Iris pigment epithelial cell (primary cell): ENCODE measurements at regions not wholly inside any gene's neighbourhood (a gene's known extent, or its start where the extent isn't known, plus 50 kb on each side); places are given as distances from the start of the nearest gene placed in this dataset.
"Not testable (repeated sequence)": the region's sequence is repeated elsewhere in the genome, so short reads cannot be mapped to it uniquely, and the experiment has no call there.

Source experiments
- DNase-seq: peaks from one replicate; pipeline ENCODE4 v3.0.0-alpha.2; 2011; ENCODE audit warnings: low read depth

DNA sequence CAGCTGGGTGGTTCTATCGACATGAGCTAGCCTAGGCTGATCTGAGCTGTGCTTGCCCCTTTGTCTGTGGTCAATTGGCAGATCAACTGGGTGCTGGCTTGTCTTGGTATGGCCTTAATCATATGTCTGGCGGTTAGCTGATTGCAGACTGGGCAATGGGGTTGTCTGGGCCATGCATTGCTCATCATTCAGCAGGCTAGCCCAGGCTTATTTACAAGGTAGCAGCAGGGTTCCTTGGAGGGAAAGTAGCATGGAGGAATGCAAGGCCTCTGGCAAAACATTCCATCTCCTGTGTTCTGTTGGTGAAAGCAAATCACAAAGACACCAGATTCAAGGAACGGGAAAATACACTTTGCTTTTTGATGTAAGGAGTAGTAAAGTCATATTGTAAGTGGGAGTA lies 84.0 kb upstream of the IVNS1ABP start:
- peak; percentile 85 for DNase-seq

DNA sequence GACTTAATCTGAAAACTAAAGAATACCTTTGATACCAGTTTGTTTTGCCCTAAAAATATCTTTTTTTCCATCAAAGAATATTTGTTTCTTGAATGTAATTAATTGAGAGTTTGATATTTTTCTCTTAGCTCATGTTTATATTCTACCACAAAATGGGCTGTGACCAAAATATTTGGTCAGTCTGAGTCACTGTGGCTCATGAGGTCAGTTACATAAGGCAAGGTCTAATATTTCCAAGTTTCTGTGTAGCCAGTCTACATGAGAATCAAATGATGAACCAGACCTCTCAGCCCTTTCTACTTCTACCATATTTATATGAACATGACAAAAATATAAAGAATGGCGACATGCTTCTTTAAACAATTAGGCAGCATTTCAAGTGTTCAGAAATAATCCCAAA lies 83.0 kb upstream of the IVNS1ABP start:
- peak; percentile 82 for DNase-seq

GRCh38 chr1:185398599-185398998 lies 81.6 kb upstream of the IVNS1ABP start:
- DNase-seq: no peak

GRCh38 chr1:185398022-185398421 lies 81.0 kb upstream of the IVNS1ABP start:
- DNase-seq: no peak

DNA sequence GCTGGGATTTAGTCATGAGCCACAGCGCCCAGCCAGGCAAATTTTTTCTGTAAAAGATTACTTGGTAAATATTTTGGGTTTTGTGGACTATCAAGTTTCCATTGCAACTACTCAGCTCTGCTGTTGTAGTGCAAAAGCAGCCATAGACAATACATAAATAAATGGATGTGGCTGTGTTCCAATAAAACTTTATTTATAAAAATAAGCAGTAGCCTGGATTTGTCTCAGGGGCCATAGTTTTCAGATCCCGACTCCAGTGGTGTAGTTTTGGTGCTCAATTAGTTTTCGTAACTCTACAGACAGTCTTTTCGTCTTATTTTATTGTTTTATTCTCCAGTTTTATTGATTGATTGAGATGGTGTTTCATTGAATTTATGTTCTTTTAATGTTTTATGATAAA lies 80.1 kb upstream of the IVNS1ABP start:
- DNase-seq: no peak

GRCh38 chr1:185396126-185396525 lies 79.1 kb upstream of the IVNS1ABP start:
- peak; percentile 32 for DNase-seq

DNA sequence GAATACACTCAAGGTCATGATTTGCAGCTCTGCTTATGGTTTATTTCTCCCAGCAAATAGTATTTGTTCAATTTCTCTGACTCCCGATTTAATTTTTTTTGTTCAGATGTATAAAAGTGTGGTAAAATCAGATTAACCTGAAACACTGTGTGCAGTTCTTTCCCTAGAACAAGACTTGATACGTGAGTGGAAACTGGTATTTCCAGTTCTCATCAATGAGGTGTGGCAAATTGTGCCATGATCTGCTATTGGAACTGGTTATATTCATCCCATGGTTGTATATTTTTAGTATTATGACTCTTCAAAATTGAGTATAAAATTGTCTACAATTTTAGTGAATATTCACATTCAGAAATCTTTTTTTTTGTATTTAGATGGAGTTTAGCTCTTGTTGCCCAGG lies 76.8 kb upstream of the IVNS1ABP start:
- no peak for DNase-seq

DNA sequence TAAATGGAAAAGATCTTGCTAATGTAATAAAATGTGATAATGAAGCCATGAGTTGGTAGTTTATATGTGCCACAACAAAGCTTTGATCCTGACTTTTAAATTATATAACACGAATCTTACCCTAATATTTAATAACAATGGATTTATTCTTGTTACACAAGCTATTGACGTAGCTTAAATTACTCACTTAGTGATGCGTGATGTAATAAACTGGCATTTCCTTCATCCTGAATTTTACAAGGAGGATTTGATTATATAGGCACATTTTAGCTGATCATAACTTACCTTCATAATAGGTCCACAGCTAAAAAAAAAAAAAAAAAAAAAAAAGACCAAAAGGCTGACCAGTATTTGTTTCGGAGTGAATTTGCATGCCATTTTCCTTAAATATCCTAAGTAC lies 76.2 kb upstream of the IVNS1ABP start:
- no peak for DNase-seq

DNA sequence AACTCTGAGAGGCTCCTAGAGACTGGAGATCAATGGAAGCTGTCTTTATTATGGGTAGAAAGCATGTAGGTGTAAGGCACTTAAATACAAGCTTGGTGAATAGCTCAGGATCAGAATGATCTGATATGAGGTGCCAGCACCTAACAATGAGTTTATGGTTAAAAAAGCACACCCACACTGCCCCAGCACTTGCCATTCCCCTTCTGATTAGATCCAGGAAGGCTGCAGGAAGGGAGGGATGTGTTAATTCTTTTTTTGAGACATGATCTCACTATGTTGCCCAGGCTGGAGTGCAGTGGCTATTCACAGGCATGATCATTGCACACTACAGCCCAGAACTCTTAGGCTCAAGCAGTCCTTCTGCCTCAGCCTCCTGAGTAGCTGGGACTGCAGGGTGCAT lies 71.8 kb upstream of the IVNS1ABP start:
- no peak for DNase-seq

DNA sequence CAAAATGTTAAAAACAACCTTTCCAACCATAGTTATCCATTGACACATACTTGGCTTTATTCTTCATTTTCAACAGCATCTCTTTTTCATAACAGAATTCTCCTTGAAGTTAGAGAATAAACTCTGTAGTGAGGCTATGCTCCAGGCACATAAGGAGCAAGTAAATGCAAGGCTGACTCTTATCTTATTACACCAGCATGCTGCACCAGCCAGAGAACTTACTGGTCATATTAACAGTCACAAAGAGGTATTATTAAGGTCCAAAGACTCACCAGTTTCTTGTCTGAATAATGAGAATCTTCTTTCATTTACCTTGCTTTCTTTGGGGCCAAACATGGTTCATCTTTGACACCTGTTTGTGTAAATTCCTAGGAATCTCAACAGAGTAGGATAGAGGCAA lies 71.3 kb upstream of the IVNS1ABP start:
- no peak for DNase-seq

DNA sequence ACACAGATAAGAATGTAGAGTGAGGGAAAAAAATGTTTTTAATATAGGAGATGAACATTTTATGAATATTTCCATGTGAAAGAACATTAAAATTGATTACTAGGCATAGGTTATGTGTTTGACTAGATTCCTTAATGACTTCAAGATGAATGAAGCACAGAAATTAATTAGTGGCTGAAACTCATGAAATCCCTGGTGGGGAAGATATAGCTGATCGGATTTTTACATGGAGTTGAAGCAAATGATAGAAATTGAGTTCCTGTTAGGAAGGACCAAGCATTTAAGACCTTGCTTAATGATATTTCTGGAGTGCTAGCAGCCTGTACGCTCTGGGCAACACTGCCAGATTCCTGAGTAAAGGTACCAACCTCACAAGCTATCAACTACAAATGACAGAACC lies 68.9 kb upstream of the IVNS1ABP start:
- no peak for DNase-seq

GRCh38 chr1:185383805-185384204 lies 66.8 kb upstream of the IVNS1ABP start:
- DNase-seq: not testable (repeated sequence)

DNA sequence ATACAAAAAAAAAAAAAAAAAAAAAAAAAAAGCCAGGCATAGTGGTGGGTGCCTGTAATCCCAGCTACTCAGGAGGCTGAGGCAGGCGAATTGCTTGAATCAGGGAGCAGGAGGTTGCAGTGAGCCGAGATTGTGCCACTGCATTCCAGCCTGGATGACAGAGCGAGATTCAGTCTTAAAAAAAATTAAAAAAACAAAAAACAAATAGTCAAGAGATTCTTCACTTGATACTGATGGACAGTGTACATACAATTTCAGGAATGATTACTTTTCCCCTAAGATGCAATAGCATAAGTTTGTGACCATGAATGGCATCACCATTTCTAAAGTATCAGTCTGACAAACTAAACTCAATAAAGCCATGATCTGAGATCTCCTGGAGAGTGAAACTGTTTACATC lies 60.8 kb upstream of the IVNS1ABP start:
- peak; percentile 23 for DNase-seq

DNA sequence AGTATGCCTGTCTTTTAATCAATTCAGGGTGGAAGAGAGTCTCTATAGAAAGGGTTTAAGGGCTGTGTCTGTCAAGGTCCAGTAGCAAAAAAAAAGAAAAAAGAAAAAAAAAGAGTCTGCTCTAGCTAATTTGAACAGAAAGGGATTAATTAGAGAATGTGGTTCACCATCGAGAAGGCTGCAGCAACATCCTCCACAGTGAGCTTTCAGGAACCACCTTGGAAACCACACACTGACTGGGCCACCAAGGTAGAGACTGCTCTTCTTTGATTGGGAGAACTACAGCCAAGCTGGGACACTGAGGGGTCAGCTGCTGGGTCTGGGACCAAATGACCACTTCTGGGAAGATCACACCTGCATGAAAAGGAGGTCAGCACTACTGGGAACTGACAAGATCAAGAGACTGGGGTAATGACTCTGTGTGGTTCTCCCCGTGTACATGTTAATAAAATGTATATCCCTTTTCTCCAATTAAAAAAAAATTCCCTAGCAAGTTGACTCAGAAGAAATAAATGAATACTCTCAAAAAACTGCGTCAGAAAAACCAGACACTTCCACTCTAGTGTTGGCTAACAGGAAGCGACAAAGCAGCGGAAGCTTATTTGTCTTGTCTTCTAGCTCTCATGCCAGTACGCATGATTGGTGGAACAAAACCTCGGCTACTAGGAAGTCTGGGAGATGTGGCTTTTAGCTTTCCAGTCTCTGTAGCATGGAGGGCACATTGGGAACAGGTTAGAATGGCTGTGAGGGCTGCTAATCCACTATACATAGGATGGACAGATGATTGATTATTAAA lies 60.0 kb upstream of the IVNS1ABP start:
- DNase-seq: peak; percentile 90

- no peak for DNase-seq
Measured at GRCh38 chr1:185376288-185376687, 59.2 kb upstream of the IVNS1ABP start.

DNA sequence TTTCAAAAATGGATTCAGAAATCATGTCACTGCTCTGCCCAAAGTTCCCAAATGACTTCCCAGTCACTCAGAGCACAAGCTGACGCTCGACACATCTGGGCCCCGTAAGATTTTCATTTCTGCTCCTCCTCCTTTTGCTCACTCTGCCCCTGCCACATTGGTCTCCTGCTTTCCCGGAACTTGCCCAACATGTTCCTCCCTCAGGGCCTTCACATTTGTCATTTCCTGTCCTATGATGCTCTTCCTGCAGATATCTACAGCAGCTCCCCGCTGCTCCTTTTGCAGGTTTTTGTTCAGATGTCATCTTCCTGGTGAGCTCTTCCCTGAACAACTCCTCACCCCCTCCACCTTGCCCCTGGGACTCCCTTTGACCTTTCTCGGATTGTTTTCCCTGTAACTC lies 58.5 kb upstream of the IVNS1ABP start:
- peak; percentile 35 for DNase-seq

DNA sequence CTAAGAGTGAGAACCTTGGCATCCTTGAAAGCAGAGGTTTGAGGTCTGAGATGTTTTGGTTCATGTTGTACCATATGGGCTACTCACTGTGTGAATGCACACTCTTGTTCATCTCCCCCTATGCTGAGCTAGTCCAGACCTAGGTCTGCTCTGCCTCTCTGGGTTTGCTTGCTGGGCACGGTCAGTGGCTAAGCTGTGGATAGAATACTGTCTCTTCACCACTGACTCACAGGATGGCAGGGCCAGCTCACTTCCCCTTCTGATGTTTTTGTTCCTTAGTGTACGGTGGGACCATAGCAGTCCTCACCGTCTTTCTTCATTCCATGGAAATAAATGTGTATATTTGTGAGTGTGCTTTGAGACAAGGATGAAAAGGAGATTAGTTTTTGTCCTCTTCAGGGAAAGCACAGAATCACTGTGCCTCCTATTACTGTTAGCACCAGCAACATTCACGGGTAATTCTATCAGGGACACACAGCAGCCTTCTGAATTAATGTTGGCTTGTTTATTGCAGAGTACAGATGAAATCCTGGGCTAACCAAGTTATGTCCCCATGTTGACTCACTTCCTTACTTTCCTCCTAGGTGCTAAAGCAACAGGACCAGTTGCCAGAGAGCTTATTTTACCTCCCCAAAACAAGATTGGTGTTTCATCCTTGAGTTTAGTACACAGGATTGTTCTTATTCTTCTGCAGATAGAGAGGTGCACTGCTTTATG lies 56.9 kb upstream of the IVNS1ABP start:
- DNase-seq: peak; percentile 66

GRCh38 chr1:185369786-185370185 lies 52.7 kb upstream of the IVNS1ABP start:
- no peak for DNase-seq

GRCh38 chr1:185368913-185369491 lies 52.0 kb upstream of the IVNS1ABP start:
- DNase-seq: no peak

DNA sequence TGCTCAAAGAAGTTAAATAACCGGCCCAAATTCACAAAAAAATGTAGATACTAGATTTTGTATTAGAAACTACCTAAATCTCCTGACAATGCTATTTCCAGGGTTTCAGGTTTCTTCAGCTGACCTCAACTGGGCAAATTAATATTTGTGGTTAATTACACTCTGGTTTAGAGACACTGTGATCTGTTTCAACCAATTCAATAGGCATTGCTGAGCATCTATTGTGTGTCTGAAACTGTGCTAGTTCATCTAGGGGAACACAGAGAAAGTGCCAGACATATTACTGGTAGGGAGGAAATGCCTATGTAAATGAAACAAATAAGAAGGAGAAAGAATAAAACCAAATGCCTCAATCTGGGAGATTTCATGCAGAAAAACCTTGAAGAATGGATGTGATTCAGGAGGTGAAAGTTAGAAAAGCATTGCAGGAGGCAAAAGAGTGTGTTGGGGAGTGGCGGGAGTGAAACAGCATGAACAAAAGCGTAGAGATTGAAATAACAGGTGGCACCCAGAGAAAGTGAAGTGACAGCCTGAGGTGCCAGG lies 51.3 kb upstream of the IVNS1ABP start:
- no peak for DNase-seq

GRCh38 chr1:185367218-185367617 lies 50.2 kb upstream of the IVNS1ABP start:
- DNase-seq: no peak
